NCI-H446 treated with DMSO at 0.1 percent for 48 hours (cell line): ENCODE measurements at regions not wholly inside any gene's neighbourhood (a gene's known extent, or its start where the extent isn't known, plus 50 kb on each side); places are given as distances from the start of the nearest gene placed in this dataset.

Source experiments
- DNase-seq: peaks from one replicate; lab custom pipeline; 2025; lab: John Stamatoyannopoulos, UW

GRCh38 chr5:76030343-76030742 lies 52.8 kb upstream of the SV2C start:
- DNase-seq = no peak

GRCh38 chr5:76029739-76030138 lies 53.4 kb upstream of the SV2C start:
- no peak for DNase-seq

GRCh38 chr5:76025790-76026189 lies 57.4 kb upstream of the SV2C start:
- DNase-seq = no peak

GRCh38 chr5:76025069-76025468 lies 58.1 kb upstream of the SV2C start:
- DNase-seq = peak; percentile 84

GRCh38 chr5:76022611-76023010 lies 60.6 kb upstream of the SV2C start:
- DNase-seq = no peak

GRCh38 chr5:76021936-76022584 lies 61.1 kb upstream of the SV2C start:
- DNase-seq = no peak

GRCh38 chr5:76016258-76016657 lies 66.9 kb upstream of the SV2C start:
- DNase-seq = no peak

GRCh38 chr5:76014005-76014404 lies 69.2 kb upstream of the SV2C start:
- no peak for DNase-seq

- no peak for DNase-seq
These were observed 75.3 kb upstream of the SV2C start for GRCh38 chr5:76007904-76008303.

- DNase-seq = no peak
These were observed 82.6 kb upstream of the SV2C start for GRCh38 chr5:76000582-76000981.

- no peak for DNase-seq
These were observed 89.3 kb upstream of the SV2C start for GRCh38 chr5:75993643-75994520.

- no peak for DNase-seq
These were observed 90.0 kb upstream of the SV2C start for GRCh38 chr5:75993183-75993582.

- no peak for DNase-seq
These were observed 90.4 kb upstream of the SV2C start for GRCh38 chr5:75992753-75993152.

GRCh38 chr5:75985077-75985476 lies 98.1 kb upstream of the SV2C start:
- DNase-seq = no peak

GRCh38 chr5:75975496-75975895 lies 107.7 kb upstream of the SV2C start:
- no peak for DNase-seq

- no peak for DNase-seq
These were observed 117.9 kb upstream of the SV2C start for GRCh38 chr5:75965292-75965691.

GRCh38 chr5:75964008-75964407 lies 119.2 kb upstream of the SV2C start:
- DNase-seq = no peak

- no peak for DNase-seq
These were observed 119.6 kb upstream of the SV2C start for GRCh38 chr5:75963554-75963953.

- DNase-seq = no peak
These were observed 121.4 kb upstream of the SV2C start for GRCh38 chr5:75961818-75962217.

- no peak for DNase-seq
These were observed 123.1 kb upstream of the SV2C start for GRCh38 chr5:75960129-75960528.

GRCh38 chr5:75952963-75953362 lies 130.2 kb upstream of the SV2C start:
- no peak for DNase-seq

GRCh38 chr5:75952291-75952690 lies 130.9 kb upstream of the SV2C start:
- DNase-seq = no peak

GRCh38 chr5:75951716-75952115 lies 131.5 kb upstream of the SV2C start:
- no peak for DNase-seq

- no peak for DNase-seq
These were observed 132.0 kb upstream of the SV2C start for GRCh38 chr5:75951158-75951557.
